Breast epithelium (tissue), 3 donors: ENCODE measurements at regions not wholly inside any gene's neighbourhood (a gene's known extent, or its start where the extent isn't known, plus 50 kb on each side); places are given as distances from the start of the nearest gene placed in this dataset.
"Not testable (repeated sequence)": the region's sequence is repeated elsewhere in the genome, so short reads cannot be mapped to it uniquely, and the experiment has no call there.

Experiments
- CTCF ChIP-seq, 3 donors: fragments of 450-650 bp; IDR thresholded peaks; one replicate each; pipeline ENCODE4 v1.5.1; 2016 to 2017; ENCODE audit warnings: antibody characterized with exemption in 3 of 3, mild to moderate bottlenecking in 3 of 3, moderate library complexity in 3 of 3
- POLR2A ChIP-seq: fragments of 450-650 bp; IDR thresholded peaks from one replicate; pipeline ENCODE4 v1.6.1; 2016; ENCODE audit warnings: antibody characterized with exemption, mild to moderate bottlenecking, moderate library complexity
- POLR2AphosphoS5 ChIP-seq, 3 donors: sonication (generic); formaldehyde crosslinking; IDR thresholded peaks; one replicate each; pipeline ENCODE4 v1.6.1; 2017; ENCODE audit warnings: antibody characterized with exemption in 3 of 3

DNA sequence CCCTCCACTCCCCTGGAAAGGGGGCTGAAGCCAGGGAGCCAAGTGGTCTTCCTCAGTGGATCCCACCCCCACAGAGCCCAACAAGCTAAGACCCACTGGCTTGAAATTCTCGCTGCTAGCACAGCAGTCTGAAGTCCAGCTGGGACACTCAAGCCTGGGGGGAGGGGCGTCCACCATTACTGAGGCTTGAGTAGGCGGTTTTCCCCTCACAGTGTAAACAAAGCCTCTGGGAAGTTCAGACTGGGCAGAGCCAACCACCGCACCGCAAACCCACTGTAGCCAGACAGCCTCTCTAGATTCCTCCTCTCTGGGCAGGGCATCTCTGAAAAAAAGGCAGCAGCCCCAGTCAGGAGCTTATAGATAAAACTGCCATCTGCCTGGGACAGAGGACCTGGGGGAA is 114.4 kb upstream of the GNAI1 start:
- not testable (repeated sequence) for TF ChIP-seq CTCF (IDR thresholded peaks at IDR 0.05); POLR2A; POLR2AphosphoS5 (IDR thresholded peaks at IDR 0.05)
